ENCODE measurements at regions not wholly inside any gene's neighbourhood (a gene's known extent, or its start where the extent isn't known, plus 50 kb on each side); places are given as distances from the start of the nearest gene placed in this dataset.

GRCh38 chr2:16127276-16127940 is 187.1 kb downstream of the MYCN start:
- Mint-ChIP-seq H3K4me3 (ENCODE audit: low read depth, unreplicated experiment) (no peak overlapping the region), H3K4me1 (ENCODE audit: low read depth, unreplicated experiment) (peaks cover 30% of the 10 kb centered on the region), H3K27me3 (ENCODE audit: unreplicated experiment) (no peaks in the 10 kb centered on the region), H3K27ac (ENCODE audit: unreplicated experiment) (no peak overlapping the region), H3K36me3 (ENCODE audit: insufficient read depth, unreplicated experiment) (no peaks in the 10 kb centered on the region), H3K9me3 (ENCODE audit: low read depth, unreplicated experiment) (no peaks in the 10 kb centered on the region)
- BruUV-seq (replicated peaks) = no TSS peak
- CTCF ChIA-PET = interaction anchor here (0.6 kb wide), 1 partner anchor 230 kb away, joined by 3 read pairs; no protein-coding TSS in a partner anchor
- no peak for TF ChIP-seq CTCF (IDR thresholded peaks at IDR 0.05; ENCODE audit: unreplicated experiment)
- intact Hi-C loops (cut with micrococcal nuclease; ENCODE audit: unreplicated experiment) = no loop called here
- no peak for DNase-seq

GRCh38 chr2:16126517-16127275 is 186.3 kb downstream of the MYCN start:
- intact Hi-C loops (cut with micrococcal nuclease; ENCODE audit: unreplicated experiment) = no loop called here
- no TSS peak for BruUV-seq (replicated peaks)
- Mint-ChIP-seq H3K4me3 (ENCODE audit: low read depth, unreplicated experiment) (no peak overlapping the region), H3K9me3 (ENCODE audit: low read depth, unreplicated experiment) (no peaks in the 10 kb centered on the region), H3K27ac (ENCODE audit: unreplicated experiment) (no peak overlapping the region), H3K36me3 (ENCODE audit: insufficient read depth, unreplicated experiment) (no peaks in the 10 kb centered on the region), H3K27me3 (ENCODE audit: unreplicated experiment) (no peaks in the 10 kb centered on the region), H3K4me1 (ENCODE audit: low read depth, unreplicated experiment) (peaks cover 30% of the 10 kb centered on the region)
- peak; percentile 27 for TF ChIP-seq CTCF (IDR thresholded peaks at IDR 0.05; ENCODE audit: unreplicated experiment)
- peak; percentile 30 for DNase-seq
- CTCF ChIA-PET = interaction anchor here (0.6 kb wide), 1 partner anchor 229 kb away, joined by 3 read pairs; no protein-coding TSS in a partner anchor

- CTCF ChIA-PET = no interaction called here
- DNase-seq = peak; percentile 34
- Mint-ChIP-seq H3K4me1 (ENCODE audit: low read depth, unreplicated experiment) (peaks cover 30% of the 10 kb centered on the region), H3K4me3 (ENCODE audit: low read depth, unreplicated experiment) (no peak overlapping the region), H3K27ac (ENCODE audit: unreplicated experiment) (no peak overlapping the region), H3K27me3 (ENCODE audit: unreplicated experiment) (no peaks in the 10 kb centered on the region), H3K36me3 (ENCODE audit: insufficient read depth, unreplicated experiment) (no peaks in the 10 kb centered on the region), H3K9me3 (ENCODE audit: low read depth, unreplicated experiment) (no peaks in the 10 kb centered on the region)
- BruUV-seq (replicated peaks) = no TSS peak
- intact Hi-C loops (cut with micrococcal nuclease; ENCODE audit: unreplicated experiment) = no loop called here
- no peak for TF ChIP-seq CTCF (IDR thresholded peaks at IDR 0.05; ENCODE audit: unreplicated experiment)
Measured at GRCh38 chr2:16125614-16126516, 185.5 kb downstream of the MYCN start.

- DNase-seq = no peak
- no peaks in the 10 kb centered on the region for H3K36me3 Mint-ChIP-seq (ENCODE audit: insufficient read depth, unreplicated experiment)
- no peaks in the 10 kb centered on the region for H3K9me3 Mint-ChIP-seq (ENCODE audit: low read depth, unreplicated experiment)
- BruUV-seq (replicated peaks) = no TSS peak
- no peak overlapping the region for H3K27ac Mint-ChIP-seq (ENCODE audit: unreplicated experiment)
- CTCF ChIA-PET = no interaction called here
- TF ChIP-seq CTCF (IDR thresholded peaks at IDR 0.05; ENCODE audit: unreplicated experiment) = no peak
- intact Hi-C loops (cut with micrococcal nuclease; ENCODE audit: unreplicated experiment) = no loop called here
- no peak overlapping the region for H3K4me3 Mint-ChIP-seq (ENCODE audit: low read depth, unreplicated experiment)
- H3K27me3 Mint-ChIP-seq (ENCODE audit: unreplicated experiment) = no peaks in the 10 kb centered on the region
- peaks cover 30% of the 10 kb centered on the region for H3K4me1 Mint-ChIP-seq (ENCODE audit: low read depth, unreplicated experiment)
Measured at GRCh38 chr2:16124881-16125613, 184.7 kb downstream of the MYCN start.

Measured in Calu3 (cell line).